ENCODE measurements at regions not wholly inside any gene's neighbourhood (a gene's known extent, or its start where the extent isn't known, plus 50 kb on each side); places are given as distances from the start of the nearest gene placed in this dataset.

DNA sequence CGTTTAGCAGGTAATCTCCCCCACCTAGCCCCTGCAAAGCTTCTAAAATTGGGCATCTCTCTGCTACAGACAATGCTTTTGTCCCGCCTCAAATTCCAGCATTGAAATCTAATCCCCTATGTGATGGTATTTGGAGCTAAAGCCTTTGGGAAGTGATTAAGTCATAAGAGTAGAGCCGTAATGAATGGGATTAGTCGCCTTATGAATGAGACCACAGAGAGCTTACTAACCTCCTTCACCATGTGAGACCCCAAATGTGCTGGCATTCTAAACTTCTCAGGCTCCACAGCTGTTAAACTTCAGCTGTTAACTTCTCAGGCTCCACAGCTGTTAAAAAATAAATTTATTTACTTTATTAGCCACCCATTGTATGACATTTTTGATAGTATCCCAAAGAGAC lies 374.2 kb upstream of the BCHE start:
- no peaks in the 10 kb centered on the region for H3K9me3 ChIP-seq
- H3K27me3 ChIP-seq = no peaks in the 10 kb centered on the region
- no peak for DNase-seq
- no peak overlapping the region for H3K4me3 ChIP-seq (ENCODE audit: low read depth, low read length)
- no peak for TF ChIP-seq CTCF (IDR thresholded peaks at IDR 0.05; ENCODE audit: low read depth, low read length)
- no peaks in the 10 kb centered on the region for H3K36me3 ChIP-seq
- no peaks in the 10 kb centered on the region for H3K4me1 ChIP-seq

- Histone ChIP-seq H3K4me3 (ENCODE audit: low read depth, low read length) (no peak overlapping the region), H3K36me3 (no peaks in the 10 kb centered on the region), H3K27me3 (no peaks in the 10 kb centered on the region), H3K4me1 (no peaks in the 10 kb centered on the region), H3K9me3 (no peaks in the 10 kb centered on the region)
- no peak for DNase-seq
- no peak for TF ChIP-seq CTCF (IDR thresholded peaks at IDR 0.05; ENCODE audit: low read depth, low read length)
Measured at GRCh38 chr3:166209701-166210100, 372.5 kb upstream of the BCHE start.

GRCh38 chr3:166205158-166205557 lies 367.9 kb upstream of the BCHE start:
- Histone ChIP-seq H3K4me3 (ENCODE audit: low read depth, low read length) (no peak overlapping the region), H3K9me3 (no peaks in the 10 kb centered on the region), H3K4me1 (no peaks in the 10 kb centered on the region), H3K27me3 (no peaks in the 10 kb centered on the region), H3K36me3 (no peaks in the 10 kb centered on the region)
- no peak for DNase-seq
- no peak for TF ChIP-seq CTCF (IDR thresholded peaks at IDR 0.05; ENCODE audit: low read depth, low read length)

- Histone ChIP-seq H3K36me3 (no peaks in the 10 kb centered on the region), H3K4me3 (ENCODE audit: low read depth, low read length) (no peak overlapping the region), H3K27me3 (no peaks in the 10 kb centered on the region), H3K4me1 (no peaks in the 10 kb centered on the region), H3K9me3 (no peaks in the 10 kb centered on the region)
- DNase-seq = no peak
- TF ChIP-seq CTCF (IDR thresholded peaks at IDR 0.05; ENCODE audit: low read depth, low read length) = no peak
Measured at GRCh38 chr3:166201476-166201875, 364.3 kb upstream of the BCHE start.

DNA sequence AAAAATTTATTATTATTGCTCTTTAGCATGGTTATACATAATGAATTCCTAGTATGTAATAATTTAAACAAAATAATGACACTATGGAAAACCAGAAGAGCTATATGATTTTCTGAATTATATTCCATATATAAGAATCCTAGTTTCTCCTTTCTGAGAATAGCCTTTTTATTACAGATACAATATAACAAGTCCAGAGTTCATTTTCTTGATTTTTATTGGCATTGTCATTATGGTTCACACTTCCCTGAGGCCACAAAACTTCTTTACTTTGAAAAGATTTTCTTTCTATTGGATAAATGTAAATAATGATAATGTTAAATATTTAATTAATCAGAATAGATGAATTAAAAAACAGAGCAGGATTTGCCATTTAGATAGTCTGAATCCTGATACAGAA lies 362.3 kb upstream of the BCHE start:
- Histone ChIP-seq H3K4me1 (no peaks in the 10 kb centered on the region), H3K4me3 (ENCODE audit: low read depth, low read length) (no peak overlapping the region), H3K36me3 (no peaks in the 10 kb centered on the region), H3K27me3 (no peaks in the 10 kb centered on the region), H3K9me3 (no peaks in the 10 kb centered on the region)
- TF ChIP-seq CTCF (IDR thresholded peaks at IDR 0.05; ENCODE audit: low read depth, low read length) = no peak
- DNase-seq = no peak

GRCh38 chr3:166195808-166196207 lies 358.6 kb upstream of the BCHE start:
- Histone ChIP-seq H3K9me3 (no peaks in the 10 kb centered on the region), H3K27me3 (no peaks in the 10 kb centered on the region), H3K4me1 (no peaks in the 10 kb centered on the region), H3K4me3 (ENCODE audit: low read depth, low read length) (no peak overlapping the region), H3K36me3 (no peaks in the 10 kb centered on the region)
- no peak for TF ChIP-seq CTCF (IDR thresholded peaks at IDR 0.05; ENCODE audit: low read depth, low read length)
- DNase-seq = no peak

All from BE2C (cell line).